Activated CD4-positive, CD25-positive, alpha-beta regulatory T cell treated with anti-CD3 and anti-CD28 coated beads, Interleukin-2, amount 50 U/mL, for 16 hours (primary cell): ENCODE measurements at regions not wholly inside any gene's neighbourhood (a gene's known extent, or its start where the extent isn't known, plus 50 kb on each side); places are given as distances from the start of the nearest gene placed in this dataset.

Experiments
- DNase-seq: peaks from one replicate; pipeline ENCODE4 v3.0.0-alpha.2; 2020; ENCODE audit warnings: low read depth, low spot score

- DNase-seq = no peak
These were observed 104.8 kb downstream of the SEC61B start for GRCh38 chr9:99326917-99327189.

GRCh38 chr9:99327667-99328066, 105.6 kb downstream of the SEC61B start:
- no peak for DNase-seq

- DNase-seq = no peak
These were observed 113.2 kb downstream of the SEC61B start for GRCh38 chr9:99335280-99335679.

GRCh38 chr9:99336005-99336404, 113.9 kb downstream of the SEC61B start:
- no peak for DNase-seq

- DNase-seq = no peak
These were observed 114.4 kb downstream of the SEC61B start for GRCh38 chr9:99336531-99336930.

GRCh38 chr9:99340281-99340680, 118.2 kb downstream of the SEC61B start:
- no peak for DNase-seq

GRCh38 chr9:99341686-99342085, 119.6 kb downstream of the SEC61B start:
- no peak for DNase-seq

GRCh38 chr9:99345451-99345850, 123.4 kb downstream of the SEC61B start:
- DNase-seq = no peak

GRCh38 chr9:99345942-99346341, 123.9 kb downstream of the SEC61B start:
- DNase-seq = no peak

- DNase-seq = no peak
These were observed 125.5 kb downstream of the SEC61B start for GRCh38 chr9:99347568-99347967.

GRCh38 chr9:99348289-99348688, 126.2 kb downstream of the SEC61B start:
- DNase-seq = no peak

GRCh38 chr9:99349870-99350269, 127.8 kb downstream of the SEC61B start:
- DNase-seq = no peak

GRCh38 chr9:99350461-99350860, 128.4 kb downstream of the SEC61B start:
- DNase-seq = no peak

- DNase-seq = no peak
These were observed 129.6 kb downstream of the SEC61B start for GRCh38 chr9:99351647-99352046.

GRCh38 chr9:99352826-99353225, 130.7 kb downstream of the SEC61B start:
- DNase-seq = no peak

- DNase-seq = no peak
These were observed 131.3 kb downstream of the SEC61B start for GRCh38 chr9:99353408-99353807.

- no peak for DNase-seq
These were observed 132.0 kb downstream of the SEC61B start for GRCh38 chr9:99354104-99354503.

GRCh38 chr9:99356512-99356971, 134.5 kb downstream of the SEC61B start:
- no peak for DNase-seq

- no peak for DNase-seq
These were observed 135.5 kb downstream of the SEC61B start for GRCh38 chr9:99357575-99357974.

- DNase-seq = no peak
These were observed 136.6 kb downstream of the SEC61B start for GRCh38 chr9:99358668-99359067.

- no peak for DNase-seq
These were observed 137.3 kb downstream of the SEC61B start for GRCh38 chr9:99359336-99359735.

GRCh38 chr9:99360026-99360425, 137.9 kb downstream of the SEC61B start:
- no peak for DNase-seq

- DNase-seq = no peak
These were observed 139.7 kb downstream of the SEC61B start for GRCh38 chr9:99361817-99362216.

- DNase-seq = no peak
These were observed 140.2 kb downstream of the SEC61B start for GRCh38 chr9:99362321-99362720.

GRCh38 chr9:99363509-99363908, 141.4 kb downstream of the SEC61B start:
- no peak for DNase-seq
